KMS-11 (cell line): ENCODE measurements at regions not wholly inside any gene's neighbourhood (a gene's known extent, or its start where the extent isn't known, plus 50 kb on each side); places are given as distances from the start of the nearest gene placed in this dataset.

Experiments
- H2AFZ ChIP-seq: fragments of 200-600 bp; sonication (generic); 2 replicates; pipeline ENCODE4 v1.6.1; 2016; ENCODE audit warnings: antibody characterized with exemption, mixed run types, low read depth
- H3K27ac ChIP-seq: fragments of 200-600 bp; sonication (generic); 2 replicates; pipeline ENCODE4 v1.6.1; 2016; ENCODE audit warnings: mild to moderate bottlenecking, mixed run types
- H3K27me3 ChIP-seq: fragments of 200-600 bp; sonication (generic); 2 replicates; pipeline ENCODE4 v1.6.1; 2017; ENCODE audit warnings: mild to moderate bottlenecking, low read depth, mixed run types, moderate library complexity; ENCODE audit not compliant: insufficient read depth
- H3K36me3 ChIP-seq: fragments of 200-600 bp; sonication (generic); 2 replicates; pipeline ENCODE4 v1.6.1; 2017; ENCODE audit warnings: mild to moderate bottlenecking, mixed run types; ENCODE audit not compliant: insufficient read depth
- H3K4me1 ChIP-seq: fragments of 200-600 bp; sonication (generic); 2 replicates; pipeline ENCODE4 v1.6.1; 2016; ENCODE audit warnings: mild to moderate bottlenecking, low read depth, mixed run types; ENCODE audit not compliant: poor library complexity, severe bottlenecking
- H3K4me2 ChIP-seq: fragments of 200-600 bp; sonication (generic); 2 replicates; pipeline ENCODE4 v1.7.0; 2016; ENCODE audit warnings: mild to moderate bottlenecking, mixed run types
- H3K4me3 ChIP-seq: fragments of 200-600 bp; sonication (generic); IDR thresholded peaks from 2 replicates; pipeline ENCODE4 v1.6.1; 2017; ENCODE audit warnings: low read depth, low read length, mixed read lengths; ENCODE audit not compliant: insufficient read depth
- H3K79me2 ChIP-seq: fragments of 200-600 bp; sonication (generic); 2 replicates; pipeline ENCODE4 v1.6.1; 2016; ENCODE audit warnings: low read depth, mixed run types; ENCODE audit not compliant: insufficient read depth
- H3K9ac ChIP-seq: fragments of 200-600 bp; sonication (generic); 2 replicates; pipeline ENCODE4 v1.6.1; 2016; ENCODE audit warnings: mild to moderate bottlenecking, mixed run types
- H4K20me1 ChIP-seq: fragments of 200-600 bp; sonication (generic); 2 replicates; pipeline ENCODE4 v1.6.1; 2016; ENCODE audit warnings: mild to moderate bottlenecking, mixed run types; ENCODE audit not compliant: insufficient read depth
- TF ChIP-seq, protein P1 (sequence below): fragments of 200-600 bp; sonication (generic); conservative IDR thresholded peaks from 2 replicates; pipeline ENCODE4 v1.6.1; 2017; ENCODE audit warnings: low read depth, mild to moderate bottlenecking, antibody characterized with exemption, low read length, moderate library complexity, mixed read lengths

GRCh38 chr6:14401246-14401645 is 283.7 kb downstream of the CD83 start:
- H3K9ac ChIP-seq, result no peak overlapping the region
- no peaks in the 10 kb centered on the region for H3K4me1 ChIP-seq
- TF ChIP-seq, protein P1, sequence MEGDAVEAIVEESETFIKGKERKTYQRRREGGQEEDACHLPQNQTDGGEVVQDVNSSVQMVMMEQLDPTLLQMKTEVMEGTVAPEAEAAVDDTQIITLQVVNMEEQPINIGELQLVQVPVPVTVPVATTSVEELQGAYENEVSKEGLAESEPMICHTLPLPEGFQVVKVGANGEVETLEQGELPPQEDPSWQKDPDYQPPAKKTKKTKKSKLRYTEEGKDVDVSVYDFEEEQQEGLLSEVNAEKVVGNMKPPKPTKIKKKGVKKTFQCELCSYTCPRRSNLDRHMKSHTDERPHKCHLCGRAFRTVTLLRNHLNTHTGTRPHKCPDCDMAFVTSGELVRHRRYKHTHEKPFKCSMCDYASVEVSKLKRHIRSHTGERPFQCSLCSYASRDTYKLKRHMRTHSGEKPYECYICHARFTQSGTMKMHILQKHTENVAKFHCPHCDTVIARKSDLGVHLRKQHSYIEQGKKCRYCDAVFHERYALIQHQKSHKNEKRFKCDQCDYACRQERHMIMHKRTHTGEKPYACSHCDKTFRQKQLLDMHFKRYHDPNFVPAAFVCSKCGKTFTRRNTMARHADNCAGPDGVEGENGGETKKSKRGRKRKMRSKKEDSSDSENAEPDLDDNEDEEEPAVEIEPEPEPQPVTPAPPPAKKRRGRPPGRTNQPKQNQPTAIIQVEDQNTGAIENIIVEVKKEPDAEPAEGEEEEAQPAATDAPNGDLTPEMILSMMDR, result no peak
- no peak overlapping the region for H3K4me2 ChIP-seq
- H3K36me3 ChIP-seq, result no peaks in the 10 kb centered on the region
- no peaks in the 10 kb centered on the region for H3K27me3 ChIP-seq
- no peak overlapping the region for H3K4me3 ChIP-seq
- H3K79me2 ChIP-seq, result no peaks in the 10 kb centered on the region
- no peaks in the 10 kb centered on the region for H4K20me1 ChIP-seq
- no peak overlapping the region for H2AFZ ChIP-seq
- H3K27ac ChIP-seq, result no peak overlapping the region

GRCh38 chr6:14406614-14407331 is 289.2 kb downstream of the CD83 start:
- Histone ChIP-seq H3K4me1 (no peaks in the 10 kb centered on the region), H3K36me3 (no peaks in the 10 kb centered on the region), H2AFZ (no peak overlapping the region), H3K27me3 (no peaks in the 10 kb centered on the region), H4K20me1 (no peaks in the 10 kb centered on the region), H3K9ac (no peak overlapping the region), H3K4me3 (no peak overlapping the region), H3K4me2 (no peak overlapping the region), H3K79me2 (no peaks in the 10 kb centered on the region), H3K27ac (no peak overlapping the region)
- TF ChIP-seq, protein P1, result no peak

- no peaks in the 10 kb centered on the region for H3K36me3 ChIP-seq
- TF ChIP-seq, protein P1, result no peak
- H3K4me3 ChIP-seq, result no peak overlapping the region
- H4K20me1 ChIP-seq, result no peaks in the 10 kb centered on the region
- no peaks in the 10 kb centered on the region for H3K79me2 ChIP-seq
- H2AFZ ChIP-seq, result no peak overlapping the region
- no peaks in the 10 kb centered on the region for H3K4me1 ChIP-seq
- no peak overlapping the region for H3K4me2 ChIP-seq
- no peaks in the 10 kb centered on the region for H3K27me3 ChIP-seq
- H3K27ac ChIP-seq, result no peak overlapping the region
- no peak overlapping the region for H3K9ac ChIP-seq
Measured at GRCh38 chr6:14408446-14408845, 290.9 kb downstream of the CD83 start.

DNA sequence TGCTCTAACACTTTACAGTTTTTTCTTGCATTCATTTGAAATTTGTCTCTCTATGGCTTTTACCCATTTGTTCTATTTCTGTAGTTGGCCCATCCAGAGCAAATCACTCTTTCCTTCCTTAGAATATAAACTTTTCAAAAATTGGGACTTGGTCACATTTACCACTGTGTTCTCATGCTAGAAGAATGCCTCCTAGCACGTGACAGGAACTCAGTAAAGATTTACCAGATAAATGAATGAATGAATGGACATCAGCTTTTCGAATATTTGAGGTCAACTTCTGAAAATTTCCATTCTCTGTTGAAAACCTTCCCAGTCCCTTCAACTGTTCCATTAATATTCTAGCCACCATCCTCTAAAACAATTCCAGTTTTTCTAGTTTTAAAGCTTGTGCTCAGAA is 294.5 kb downstream of the CD83 start:
- H3K9ac ChIP-seq, result no peak overlapping the region
- no peak overlapping the region for H3K27ac ChIP-seq
- TF ChIP-seq, protein P1, result no peak
- H4K20me1 ChIP-seq, result no peaks in the 10 kb centered on the region
- no peak overlapping the region for H3K4me2 ChIP-seq
- H3K79me2 ChIP-seq, result no peaks in the 10 kb centered on the region
- H3K4me3 ChIP-seq, result no peak overlapping the region
- H3K36me3 ChIP-seq, result no peaks in the 10 kb centered on the region
- H3K4me1 ChIP-seq, result no peaks in the 10 kb centered on the region
- no peak overlapping the region for H2AFZ ChIP-seq
- H3K27me3 ChIP-seq, result no peaks in the 10 kb centered on the region
